Cardiac muscle cell (in vitro differentiated cells and primary cell): ENCODE measurements at regions not wholly inside any gene's neighbourhood (a gene's known extent, or its start where the extent isn't known, plus 50 kb on each side); places are given as distances from the start of the nearest gene placed in this dataset.

Experiments used
- DNase-seq, 2 donors: peaks; one replicate each; pipeline versions ENCODE4 v3.0.0 to v3.0.0-alpha.2; 2010 to 2017; ENCODE audit warnings: low read depth in 1 of 2, low spot score in 1 of 2
- H3K27ac ChIP-seq: fragments of 200-600 bp; sonication (generic); 2 replicates; pipeline ENCODE4 v1.5.1; 2016
- H3K27me3 ChIP-seq: fragments of 200-600 bp; sonication (generic); 2 replicates; pipeline ENCODE4 v1.6.0; 2016; ENCODE audit warnings: control low read depth
- H3K36me3 ChIP-seq: fragments of 200-600 bp; sonication (generic); 2 replicates; pipeline ENCODE4 v1.5.1; 2016; ENCODE audit warnings: control low read depth
- H3K4me1 ChIP-seq: fragments of 200-600 bp; sonication (generic); 2 replicates; pipeline ENCODE4 v1.8.1; 2017; ENCODE audit warnings: low read depth, mild to moderate bottlenecking, mixed run types
- H3K4me3 ChIP-seq: fragments of 200-600 bp; sonication (generic); 2 replicates; pipeline ENCODE4 v1.5.1; 2016; ENCODE audit warnings: mild to moderate bottlenecking
- H3K9me3 ChIP-seq: fragments of 200-600 bp; sonication (generic); 2 replicates; pipeline ENCODE4 v1.5.1; 2017; ENCODE audit warnings: low read depth, mild to moderate bottlenecking, control low read depth
- TF ChIP-seq, protein P1 (sequence below): IDR thresholded peaks from 2 replicates; pipeline ENCODE4 v1.5.1; 2012; ENCODE audit warnings: low read depth, mild to moderate bottlenecking, low read length

- peak in 1 of 2 donors; percentile 51 for DNase-seq
- Histone ChIP-seq H3K4me1 (peaks cover 54% of the 10 kb centered on the region), H3K27ac (no peak overlapping the region)
Observed at GRCh38 chr17:13749891-13750235, 148.1 kb upstream of the HS3ST3A1 start.

DNA sequence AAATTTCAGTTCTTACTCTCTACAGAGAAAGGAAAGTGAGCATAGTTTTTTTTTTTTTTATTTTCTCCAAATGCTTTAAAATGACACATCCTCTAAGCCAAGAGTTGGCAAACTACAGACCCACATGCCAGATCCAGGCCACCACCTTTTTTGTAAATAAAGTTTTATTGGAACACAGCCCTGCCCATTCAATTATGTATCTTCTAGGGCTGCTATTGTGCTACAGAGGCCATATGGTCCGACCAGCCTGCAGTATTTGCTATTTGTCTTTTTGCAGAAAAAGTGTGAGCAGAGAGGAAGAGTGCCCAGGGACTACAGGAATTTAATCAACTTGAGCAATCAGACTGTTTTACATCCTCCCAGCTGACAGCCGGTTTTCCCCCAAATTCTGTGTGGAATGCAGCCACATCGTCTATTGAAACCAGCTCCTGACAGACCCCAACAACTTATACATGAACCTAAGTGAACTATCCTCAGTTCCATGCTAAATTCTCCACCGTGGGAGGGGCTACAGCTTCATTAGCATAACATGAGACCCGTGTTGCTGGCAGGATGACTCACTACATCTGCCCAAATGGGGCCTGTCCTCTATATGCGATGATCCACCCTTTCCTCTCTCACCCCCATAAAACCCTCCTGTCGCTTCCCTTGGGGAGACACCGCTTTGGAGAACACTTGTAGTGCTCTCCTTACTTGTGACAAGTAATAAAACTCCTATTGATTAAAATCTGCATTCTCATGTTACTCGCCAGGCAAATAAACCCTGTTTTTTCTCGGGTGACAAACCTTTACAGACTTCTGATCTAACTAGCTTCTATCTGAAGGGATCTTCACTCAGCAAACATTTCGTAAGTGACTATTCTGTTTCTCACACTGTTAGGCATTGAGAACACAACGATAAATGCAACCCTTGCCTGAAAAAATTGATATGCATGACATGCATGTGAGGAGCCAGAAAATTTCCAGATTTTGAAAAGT is 149.4 kb upstream of the HS3ST3A1 start:
- H3K4me1 ChIP-seq: peaks cover 53% of the 10 kb centered on the region
- peak; percentile 28 to 57 for DNase-seq
- H3K9me3 ChIP-seq: no peaks in the 10 kb centered on the region
- TF ChIP-seq, protein P1, sequence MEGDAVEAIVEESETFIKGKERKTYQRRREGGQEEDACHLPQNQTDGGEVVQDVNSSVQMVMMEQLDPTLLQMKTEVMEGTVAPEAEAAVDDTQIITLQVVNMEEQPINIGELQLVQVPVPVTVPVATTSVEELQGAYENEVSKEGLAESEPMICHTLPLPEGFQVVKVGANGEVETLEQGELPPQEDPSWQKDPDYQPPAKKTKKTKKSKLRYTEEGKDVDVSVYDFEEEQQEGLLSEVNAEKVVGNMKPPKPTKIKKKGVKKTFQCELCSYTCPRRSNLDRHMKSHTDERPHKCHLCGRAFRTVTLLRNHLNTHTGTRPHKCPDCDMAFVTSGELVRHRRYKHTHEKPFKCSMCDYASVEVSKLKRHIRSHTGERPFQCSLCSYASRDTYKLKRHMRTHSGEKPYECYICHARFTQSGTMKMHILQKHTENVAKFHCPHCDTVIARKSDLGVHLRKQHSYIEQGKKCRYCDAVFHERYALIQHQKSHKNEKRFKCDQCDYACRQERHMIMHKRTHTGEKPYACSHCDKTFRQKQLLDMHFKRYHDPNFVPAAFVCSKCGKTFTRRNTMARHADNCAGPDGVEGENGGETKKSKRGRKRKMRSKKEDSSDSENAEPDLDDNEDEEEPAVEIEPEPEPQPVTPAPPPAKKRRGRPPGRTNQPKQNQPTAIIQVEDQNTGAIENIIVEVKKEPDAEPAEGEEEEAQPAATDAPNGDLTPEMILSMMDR: no peak
- H3K27me3 ChIP-seq: no peaks in the 10 kb centered on the region
- no peak overlapping the region for H3K4me3 ChIP-seq
- no peaks in the 10 kb centered on the region for H3K36me3 ChIP-seq
- H3K27ac ChIP-seq: no peak overlapping the region

More at GRCh38 chr17:13749891-13750235, 148.1 kb upstream of the HS3ST3A1 start:
- no peaks in the 10 kb centered on the region for H3K36me3 ChIP-seq
- no peak overlapping the region for H3K4me3 ChIP-seq
- TF ChIP-seq, protein P1: no peak
- H3K9me3 ChIP-seq: no peaks in the 10 kb centered on the region
- no peaks in the 10 kb centered on the region for H3K27me3 ChIP-seq

DNA sequence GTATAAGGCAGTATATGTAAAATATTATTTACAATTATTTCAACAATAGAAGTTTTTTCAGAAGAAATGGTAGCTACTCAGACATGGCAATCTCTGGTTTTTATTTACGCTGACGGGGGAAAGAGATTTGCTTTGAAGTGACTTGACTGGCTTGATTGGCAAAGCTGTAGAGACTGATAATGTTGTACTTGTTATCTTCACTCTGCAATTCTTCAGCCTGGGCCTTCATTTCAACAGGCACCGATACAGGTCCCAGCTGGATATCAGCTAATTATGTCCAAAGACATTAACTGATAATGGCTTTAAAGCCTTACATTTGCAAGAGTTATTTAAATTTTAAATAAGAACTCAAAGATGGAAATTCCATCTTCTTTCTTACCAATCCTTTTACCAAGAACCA is 151.4 kb upstream of the HS3ST3A1 start:
- H3K9me3 ChIP-seq: no peaks in the 10 kb centered on the region
- no peaks in the 10 kb centered on the region for H3K27me3 ChIP-seq
- peaks cover 66% of the 10 kb centered on the region for H3K4me1 ChIP-seq
- H3K36me3 ChIP-seq: no peaks in the 10 kb centered on the region
- no peak overlapping the region for H3K27ac ChIP-seq
- DNase-seq: peak in 1 of 2 donors; percentile 40
- H3K4me3 ChIP-seq: no peak overlapping the region
- TF ChIP-seq, protein P1: no peak

DNA sequence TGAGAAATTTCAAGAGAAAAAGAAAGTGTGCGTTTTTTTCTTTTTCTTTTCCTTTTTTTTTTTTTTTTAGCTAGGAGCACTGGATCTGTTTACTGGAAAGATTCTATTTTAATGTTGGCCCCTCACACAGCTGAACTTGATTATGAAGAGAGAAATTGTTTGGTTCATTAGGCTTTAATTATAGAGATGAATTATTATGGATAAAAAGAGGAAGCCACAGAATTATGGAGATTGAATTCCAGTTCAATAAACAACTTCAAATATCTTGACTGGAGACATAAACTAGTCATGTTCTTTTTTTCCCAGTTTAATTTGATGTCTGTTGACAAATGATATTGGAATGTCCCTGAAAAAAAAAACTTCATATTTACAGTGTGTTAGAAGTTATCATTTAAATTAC is 152.0 kb upstream of the HS3ST3A1 start:
- H3K36me3 ChIP-seq: no peaks in the 10 kb centered on the region
- H3K27ac ChIP-seq: no peak overlapping the region
- TF ChIP-seq, protein P1: no peak
- DNase-seq: no peak
- H3K27me3 ChIP-seq: no peaks in the 10 kb centered on the region
- H3K4me1 ChIP-seq: peaks cover 71% of the 10 kb centered on the region
- H3K4me3 ChIP-seq: no peak overlapping the region
- no peaks in the 10 kb centered on the region for H3K9me3 ChIP-seq

- no peaks in the 10 kb centered on the region for H3K9me3 ChIP-seq
- H3K36me3 ChIP-seq: no peaks in the 10 kb centered on the region
- no peak for DNase-seq
- no peak overlapping the region for H3K4me3 ChIP-seq
- TF ChIP-seq, protein P1: no peak
- no peaks in the 10 kb centered on the region for H3K27me3 ChIP-seq
- H3K4me1 ChIP-seq: peaks cover 59% of the 10 kb centered on the region
- H3K27ac ChIP-seq: no peak overlapping the region
Observed at GRCh38 chr17:13755851-13756250, 154.1 kb upstream of the HS3ST3A1 start.
